ENCODE measurements at regions not wholly inside any gene's neighbourhood (a gene's known extent, or its start where the extent isn't known, plus 50 kb on each side); places are given as distances from the start of the nearest gene placed in this dataset.
"Not testable (repeated sequence)": the region's sequence is repeated elsewhere in the genome, so short reads cannot be mapped to it uniquely, and the experiment has no call there.

- not testable (repeated sequence) for TF ChIP-seq MAZ (IDR thresholded peaks at IDR 0.05; ENCODE audit: borderline replicate concordance, low read depth, low read length); MAZ (CRISPR knock-in tag; IDR thresholded peaks at IDR 0.05; ENCODE audit: low read depth); MTA3 (CRISPR knock-in tag; IDR thresholded peaks at IDR 0.05); ZNF75D (CRISPR knock-in tag; IDR thresholded peaks at IDR 0.05; ENCODE audit: borderline replicate concordance); AHDC1 (CRISPR knock-in tag; IDR thresholded peaks at IDR 0.05; ENCODE audit: borderline replicate concordance); NFAT5 (CRISPR knock-in tag; IDR thresholded peaks at IDR 0.05)
- TF ChIP-seq, protein P1, sequence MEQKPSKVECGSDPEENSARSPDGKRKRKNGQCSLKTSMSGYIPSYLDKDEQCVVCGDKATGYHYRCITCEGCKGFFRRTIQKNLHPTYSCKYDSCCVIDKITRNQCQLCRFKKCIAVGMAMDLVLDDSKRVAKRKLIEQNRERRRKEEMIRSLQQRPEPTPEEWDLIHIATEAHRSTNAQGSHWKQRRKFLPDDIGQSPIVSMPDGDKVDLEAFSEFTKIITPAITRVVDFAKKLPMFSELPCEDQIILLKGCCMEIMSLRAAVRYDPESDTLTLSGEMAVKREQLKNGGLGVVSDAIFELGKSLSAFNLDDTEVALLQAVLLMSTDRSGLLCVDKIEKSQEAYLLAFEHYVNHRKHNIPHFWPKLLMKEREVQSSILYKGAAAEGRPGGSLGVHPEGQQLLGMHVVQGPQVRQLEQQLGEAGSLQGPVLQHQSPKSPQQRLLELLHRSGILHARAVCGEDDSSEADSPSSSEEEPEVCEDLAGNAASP (CRISPR knock-in tag; IDR thresholded peaks at IDR 0.05; ENCODE audit: borderline replicate concordance), result not testable (repeated sequence)
These were observed 75.1 kb upstream of the CCDC180 start for GRCh38 chr9:97232060-97233008.
